GM12878 (cell line): ENCODE measurements at regions not wholly inside any gene's neighbourhood (a gene's known extent, or its start where the extent isn't known, plus 50 kb on each side); places are given as distances from the start of the nearest gene placed in this dataset.

Experiments used
- ATAC-seq: fragments of 200-7000 bp; cut with Tn5 transposase; 3 replicates; pipeline ENCODE4 v1.9.1; 2020; ENCODE audit warnings: mild to moderate bottlenecking, moderate library complexity
- BruUV-seq: library from RNA; stranded (reverse); fragments of 400-500 nt; replicated peaks from 2 replicates; lab custom pipeline; 2021; lab: Mats Ljungman, UMichigan
- CTCF ChIA-PET: fragments of 300-600 bp; sonication (Branson Sonifier 250); formaldehyde crosslinking; extraction: SDS; loops from one replicate; lab custom pipeline; 2021; ENCODE audit warnings: inconsistent platforms; lab: Yijun Ruan, JAX
- POLR2A ChIA-PET: fragments of 350-600 bp; formaldehyde crosslinking; extraction: SDS; loops from one replicate; lab custom pipeline; 2021; ENCODE audit warnings: inconsistent platforms; lab: Charles Lee
- RAD21 ChIA-PET: fragments of 300-600 bp; sonication (Branson Sonifier 250); formaldehyde crosslinking; loops from one replicate; lab custom pipeline; 2023; ENCODE audit warnings: antibody characterized with exemption; ENCODE audit not compliant: unreplicated experiment; lab: Charles Lee
- SMC1A ChIA-PET: fragments of 300-600 bp; sonication (Branson Sonifier 250); formaldehyde crosslinking; loops from one replicate; lab custom pipeline; 2023; ENCODE audit not compliant: unreplicated experiment, uncharacterized antibody; lab: Charles Lee
- DNase-seq: peaks from one replicate; pipeline ENCODE4 v3.0.0-alpha.2; 2011; ENCODE audit warnings: low read depth, low spot score
- FAIRE-seq: peaks from 3 replicates; lab custom pipeline; 2011; peaks lifted over from hg19 to GRCh38; lab: Jason Lieb, UNC
- H2AFZ ChIP-seq: 2 replicates; pipeline ENCODE4 v1.6.0; 2011; ENCODE audit warnings: low read depth, low read length, control low read depth; ENCODE audit not compliant: control insufficient read depth
- H3K27ac ChIP-seq: 2 replicates; pipeline ENCODE4 v1.5.1; 2011; ENCODE audit warnings: control low read depth; ENCODE audit not compliant: control insufficient read depth, insufficient read depth
- H3K27me3 ChIP-seq, 2 experiments: replicated peaks in 1 of 2; 2 replicates each; pipeline versions ENCODE4 v1.6.0 to v1.6.1; 2011; ENCODE audit warnings: low read length in 1 of 2; ENCODE audit not compliant: control insufficient read depth in 2 of 2, insufficient read depth in 2 of 2
- H3K36me3 ChIP-seq, 2 experiments: 2 replicates each; pipeline ENCODE4 v1.5.1; 2011; ENCODE audit warnings: low read length in 1 of 2; ENCODE audit not compliant: control insufficient read depth in 2 of 2, insufficient read depth in 2 of 2
- H3K4me1 ChIP-seq: 2 replicates; pipeline ENCODE4 v1.6.1; 2011; ENCODE audit warnings: mild to moderate bottlenecking, low read length, moderate library complexity, mixed read lengths; ENCODE audit not compliant: control insufficient read depth, insufficient read depth
- H3K4me2 ChIP-seq: 2 replicates; pipeline ENCODE4 v1.6.0; 2011; ENCODE audit warnings: control low read depth; ENCODE audit not compliant: control insufficient read depth, insufficient read depth
- H3K4me3 ChIP-seq: fragments of 200-600 bp; sonication (generic); 2 replicates; pipeline ENCODE4 v1.5.1; 2016
- H3K79me2 ChIP-seq: 2 replicates; pipeline ENCODE4 v1.6.0; 2011; ENCODE audit warnings: low read length; ENCODE audit not compliant: control insufficient read depth, insufficient read depth
- H3K9ac ChIP-seq: 2 replicates; pipeline ENCODE4 v1.8.0; 2011; ENCODE audit warnings: low read length, control low read depth, mixed read lengths; ENCODE audit not compliant: control insufficient read depth, insufficient read depth
- H3K9me3 ChIP-seq: replicated peaks from 3 replicates; pipeline ENCODE4 v1.5.1; 2011; ENCODE audit warnings: mild to moderate bottlenecking, low read length; ENCODE audit not compliant: control insufficient read depth, insufficient read depth
- H4K20me1 ChIP-seq: 2 replicates; pipeline ENCODE4 v1.6.0; 2011; ENCODE audit not compliant: control insufficient read depth, insufficient read depth
- ATF3 ChIP-seq: IDR thresholded peaks from 2 replicates; pipeline ENCODE4 v1.6.1; 2011; ENCODE audit warnings: low read depth, mild to moderate bottlenecking, low read length, moderate library complexity, borderline replicate concordance; ENCODE audit errors: extremely low read depth
- BRCA1 ChIP-seq: IDR thresholded peaks from 2 replicates; pipeline ENCODE4 v1.6.1; 2011; ENCODE audit warnings: low read depth, low read length, improper control_type of control experiment
- CBX5 ChIP-seq: sonication (generic); IDR thresholded peaks from 2 replicates; pipeline ENCODE4 v1.6.1; 2016; ENCODE audit warnings: low read depth, moderate library complexity, mild to moderate bottlenecking, inconsistent platforms
- CHD4 ChIP-seq: fragments of 200-600 bp; sonication (generic); IDR thresholded peaks from 2 replicates; pipeline ENCODE4 v1.6.1; 2016; ENCODE audit warnings: mild to moderate bottlenecking
- CREB1 ChIP-seq: IDR thresholded peaks from 2 replicates; pipeline ENCODE4 v1.6.1; 2012; ENCODE audit warnings: low read depth, mild to moderate bottlenecking, inconsistent platforms
- FOXM1 ChIP-seq: IDR thresholded peaks from 2 replicates; pipeline ENCODE4 v1.6.1; 2012; ENCODE audit warnings: low read depth, mild to moderate bottlenecking, inconsistent platforms, low read length, moderate library complexity
- HCFC1 ChIP-seq: fragments of 150-350 bp; IDR thresholded peaks from 2 replicates; pipeline ENCODE4 v1.6.1; 2014; ENCODE audit warnings: low read length
- HSF1 ChIP-seq: fragments of 150-350 bp; IDR thresholded peaks from 2 replicates; pipeline ENCODE4 v1.6.1; 2014; ENCODE audit warnings: mild to moderate bottlenecking, low read depth, low read length
- IRF3 ChIP-seq: fragments of 450-650 bp; IDR thresholded peaks from 2 replicates; pipeline ENCODE4 v1.6.1; 2014; ENCODE audit warnings: mild to moderate bottlenecking
- MLLT1 ChIP-seq: fragments of 450-650 bp; IDR thresholded peaks from 2 replicates; pipeline ENCODE4 v1.6.1; 2016; ENCODE audit warnings: mild to moderate bottlenecking
- MTA3 ChIP-seq: IDR thresholded peaks from 2 replicates; pipeline ENCODE4 v1.6.1; 2012; ENCODE audit warnings: low read length, inconsistent platforms, borderline replicate concordance
- POLR2A ChIP-seq: IDR thresholded peaks from 2 replicates; pipeline ENCODE4 v1.6.1; 2011; ENCODE audit warnings: low read depth, mild to moderate bottlenecking, low read length
- POU2F2 ChIP-seq: IDR thresholded peaks from 3 replicates; pipeline ENCODE4 v1.6.1; 2011; ENCODE audit warnings: low read depth, mild to moderate bottlenecking, low read length, borderline replicate concordance
- WRNIP1 ChIP-seq: IDR thresholded peaks from 2 replicates; pipeline ENCODE4 v1.6.1; 2011; ENCODE audit warnings: low read depth, low read length, improper control_type of control experiment, borderline replicate concordance
- YY1 ChIP-seq: IDR thresholded peaks from 2 replicates; pipeline ENCODE4 v1.6.1; 2011; ENCODE audit warnings: low read depth, mild to moderate bottlenecking, low read length
- ZZZ3 ChIP-seq: IDR thresholded peaks from 2 replicates; pipeline ENCODE4 v1.6.1; 2011; ENCODE audit warnings: low read depth; ENCODE audit not compliant: control insufficient read depth, insufficient read length
- WGBS: methylation state at CpG from one replicate; pipeline ENCODE4 v1.1.6; 2016; ENCODE audit warnings: low lambda C conversion rate; ENCODE audit not compliant: insufficient replicate concordance, insufficient coverage; ENCODE audit errors: missing lambda C conversion rate; 5-methylcytosine and 5-hydroxymethylcytosine counted together
- in situ Hi-C: fragments of 300-500 bp; cut with MboI; formaldehyde crosslinking; loops from 9 replicates; pipeline ENCODE4 v1.14.3; 2018; ENCODE audit warnings: mixed read lengths
- intact Hi-C: fragments of 100-400 bp; cut with micrococcal nuclease; formaldehyde crosslinking; loops from one replicate; pipeline ENCODE4 v1.14.2; 2022; ENCODE audit not compliant: unreplicated experiment

GRCh38 chr3:105979961-105980360 lies 111.1 kb upstream of the CBLB start:
- no peaks in the 10 kb centered on the region for H3K27me3 ChIP-seq
- ATAC-seq (no peak), FAIRE-seq (no peak), DNase-seq (no peak)
- intact Hi-C loops, result no loop called here
- no peaks in the 10 kb centered on the region for H4K20me1 ChIP-seq
- H3K79me2 ChIP-seq, result no peaks in the 10 kb centered on the region
- no peak overlapping the region for H3K4me3 ChIP-seq
- POLR2A ChIA-PET, result no interaction called here
- RAD21 ChIA-PET, result no interaction called here
- no peak overlapping the region for H2AFZ ChIP-seq
- H3K9me3 ChIP-seq, result no peaks in the 10 kb centered on the region
- SMC1A ChIA-PET, result no interaction called here
- H3K36me3 ChIP-seq, result no peaks in the 10 kb centered on the region
- WGBS, result 69% methylated on average over 3 of the region's 3 CpGs
- H3K4me2 ChIP-seq, result no peak overlapping the region
- TF ChIP-seq MTA3 (no peak), MLLT1 (no peak), CBX5 (no peak), HCFC1 (no peak), YY1 (no peak), POU2F2 (no peak), IRF3 (no peak), BRCA1 (no peak), WRNIP1 (no peak), FOXM1 (no peak), ZZZ3 (no peak), CREB1 (no peak), ATF3 (no peak), CHD4 (no peak), HSF1 (no peak), POLR2A (no peak)
- CTCF ChIA-PET, result no interaction called here
- in situ Hi-C loops, result no loop called here
- no peaks in the 10 kb centered on the region for H3K4me1 ChIP-seq
- H3K9ac ChIP-seq, result no peak overlapping the region
- BruUV-seq, result no TSS peak
- H3K27ac ChIP-seq, result no peak overlapping the region
